ENCODE measurements at regions not wholly inside any gene's neighbourhood (a gene's known extent, or its start where the extent isn't known, plus 50 kb on each side); places are given as distances from the start of the nearest gene placed in this dataset.
"Not testable (repeated sequence)": the region's sequence is repeated elsewhere in the genome, so short reads cannot be mapped to it uniquely, and the experiment has no call there.

DNA sequence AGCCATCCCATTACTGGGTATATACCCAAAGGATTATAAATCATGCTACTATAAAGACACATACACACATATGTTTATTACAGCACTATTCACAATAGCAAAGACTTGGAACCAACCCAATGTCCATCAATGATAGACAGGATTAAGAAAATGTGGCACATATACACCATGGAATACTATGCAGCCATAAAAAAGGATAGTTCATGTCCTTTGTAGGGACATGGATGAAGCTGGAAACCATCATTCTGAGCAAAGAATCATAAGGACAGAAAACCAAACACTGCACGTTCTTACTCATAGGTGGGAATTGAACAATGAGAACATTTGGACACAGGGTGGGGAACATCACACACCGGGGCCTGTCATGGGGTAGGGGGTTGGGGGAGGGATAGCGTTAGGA is 60.3 kb upstream of the NMU start:
- in situ Hi-C loops (cut with MboI; ENCODE audit: low pct_unique_long_range_greater_than_20kb, low sequenced_read_pairs); DNase-seq: not testable (repeated sequence)

DNA sequence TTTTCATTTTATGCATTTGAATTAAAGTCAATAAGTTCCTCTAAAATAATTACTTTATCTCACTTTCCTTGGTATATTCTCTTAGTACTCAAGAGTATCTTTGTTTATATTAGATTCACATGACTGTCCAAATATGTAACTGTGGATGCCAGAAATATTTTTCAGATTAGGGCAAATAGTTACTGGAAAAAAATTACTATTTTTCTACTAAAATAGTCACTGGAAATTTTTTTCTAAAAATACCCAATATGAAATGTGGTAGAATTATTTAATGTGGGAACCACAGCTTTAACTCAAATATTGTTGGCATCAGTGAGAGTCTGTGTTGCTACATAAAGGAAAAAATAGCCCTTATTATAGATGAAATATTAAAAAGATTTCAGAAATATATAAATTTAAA is 70.4 kb upstream of the NMU start:
- in situ Hi-C loops (cut with MboI; ENCODE audit: low pct_unique_long_range_greater_than_20kb, low sequenced_read_pairs): no loop called here
- DNase-seq: no peak

DNA sequence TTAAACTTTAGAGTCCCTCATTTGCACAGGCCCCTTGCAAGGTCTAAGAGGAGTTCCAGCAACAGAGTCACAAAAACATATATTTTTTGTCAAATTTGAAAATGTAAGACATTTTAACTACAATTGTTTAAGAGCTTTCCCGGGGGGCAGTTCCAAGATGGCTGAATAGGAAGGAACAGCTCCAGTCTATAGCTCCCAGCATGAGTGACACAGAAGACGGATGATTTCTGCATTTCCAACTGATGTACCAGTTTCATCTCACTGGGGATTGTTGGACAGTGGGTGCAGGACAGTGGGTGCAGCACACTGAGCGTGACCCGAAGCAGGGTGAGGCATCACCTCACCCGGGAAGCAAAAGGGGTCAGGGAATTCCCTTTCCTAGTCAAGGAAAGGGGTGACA is 71.4 kb upstream of the NMU start:
- DNase-seq: no peak
- in situ Hi-C loops (cut with MboI; ENCODE audit: low pct_unique_long_range_greater_than_20kb, low sequenced_read_pairs): no loop called here

DNA sequence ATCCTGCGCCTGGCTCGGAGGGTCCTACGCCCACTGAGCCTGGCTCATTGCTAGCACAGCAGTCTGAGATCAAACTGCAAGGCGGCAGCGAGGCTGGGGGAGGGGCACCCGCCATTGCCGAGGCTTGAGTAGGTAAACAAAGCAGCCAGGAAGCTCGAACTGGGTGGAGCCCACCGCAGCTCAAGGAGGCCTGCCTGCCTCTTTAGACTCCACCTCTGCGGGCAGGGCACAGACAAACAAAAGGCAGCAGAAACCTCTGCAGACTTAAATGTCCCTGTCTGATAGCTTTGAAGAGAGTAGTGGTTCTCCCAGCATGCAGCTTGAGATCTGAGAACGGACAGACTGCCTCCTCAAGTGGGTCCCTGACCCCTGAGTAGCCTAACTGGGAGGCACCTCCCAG is 71.9 kb upstream of the NMU start:
- in situ Hi-C loops (cut with MboI; ENCODE audit: low pct_unique_long_range_greater_than_20kb, low sequenced_read_pairs): not testable (repeated sequence)

DNA sequence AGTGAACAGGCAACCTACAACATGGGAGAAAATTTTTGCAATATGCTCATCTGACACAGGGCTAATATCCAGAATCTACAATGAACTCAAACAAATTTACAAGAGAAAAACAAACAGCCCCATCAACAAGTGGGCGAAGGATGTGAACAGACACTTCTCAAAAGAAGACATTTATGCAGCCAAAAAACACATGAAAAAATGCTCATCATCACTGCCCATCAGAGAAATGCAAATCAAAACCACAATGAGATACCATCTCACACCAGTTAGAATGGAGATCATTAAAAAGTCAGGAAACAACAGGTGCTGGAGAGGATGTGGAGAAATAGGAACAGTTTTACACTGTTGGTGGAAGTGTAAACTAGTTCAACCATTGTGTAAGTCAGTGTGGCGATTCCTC is 76.7 kb upstream of the NMU start:
- in situ Hi-C loops (cut with MboI; ENCODE audit: low pct_unique_long_range_greater_than_20kb, low sequenced_read_pairs); DNase-seq: not testable (repeated sequence)

More for the DNA sequence above, 71.9 kb upstream of the NMU start:
- not testable (repeated sequence) for DNase-seq

DNA sequence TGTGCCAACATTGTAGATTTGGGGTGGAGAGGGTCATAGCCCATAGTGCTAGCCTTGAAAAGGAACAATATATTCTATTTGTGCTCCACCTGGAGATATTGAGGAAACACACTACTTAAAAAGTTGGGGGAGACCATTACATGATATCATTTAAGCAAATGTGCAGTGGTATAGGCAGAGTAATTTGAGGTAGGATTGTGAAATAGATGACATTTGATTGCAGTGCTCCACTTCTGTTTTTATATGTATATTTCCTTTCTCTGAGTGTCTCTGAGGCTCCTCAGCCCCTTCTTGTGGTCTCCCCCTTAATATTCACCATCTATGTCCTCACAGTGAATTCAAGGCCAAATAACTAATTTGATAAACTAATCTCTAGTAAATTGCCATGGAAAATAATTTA is 85.6 kb upstream of the NMU start:
- in situ Hi-C loops (cut with MboI; ENCODE audit: low pct_unique_long_range_greater_than_20kb, low sequenced_read_pairs): no loop called here
- no peak for DNase-seq

DNA sequence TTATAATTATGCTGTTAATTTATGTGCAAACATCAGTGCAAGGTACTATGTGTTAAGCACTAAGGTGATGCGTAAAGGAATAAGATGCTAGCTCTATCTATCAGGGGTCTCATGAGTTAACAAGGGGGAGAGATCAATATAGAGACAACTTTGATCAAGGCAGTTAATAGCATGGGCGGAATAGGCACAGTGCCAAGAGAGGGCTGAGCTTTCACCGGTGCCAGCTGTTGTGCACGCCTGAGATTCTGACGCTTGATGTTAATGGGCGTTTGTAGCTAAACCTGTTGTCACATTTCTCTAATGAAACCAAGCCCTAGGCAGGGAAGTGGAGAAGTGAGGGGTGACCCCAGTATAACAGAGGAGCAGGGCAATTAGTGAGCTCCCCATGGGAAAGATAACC is 86.0 kb upstream of the NMU start:
- no peak for DNase-seq
- in situ Hi-C loops (cut with MboI; ENCODE audit: low pct_unique_long_range_greater_than_20kb, low sequenced_read_pairs): no loop called here

DNA sequence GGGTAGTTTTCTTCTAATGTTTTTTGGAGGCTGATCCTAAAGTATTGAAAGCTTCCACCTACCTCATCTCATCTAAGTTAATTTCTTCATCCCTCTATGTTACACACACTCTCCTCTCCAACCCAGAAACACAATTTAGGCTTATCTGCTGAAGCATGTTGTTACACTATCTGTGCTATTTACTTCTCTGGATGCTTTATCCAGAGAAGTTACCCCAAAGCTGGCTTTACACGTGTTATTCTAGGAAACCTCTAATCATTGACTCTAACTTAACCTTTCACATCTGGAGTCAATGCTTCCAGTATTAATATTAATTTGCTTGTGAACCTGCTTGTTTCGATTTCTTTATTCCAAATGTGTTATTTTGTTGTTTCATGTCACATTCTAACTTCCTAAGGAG is 87.3 kb upstream of the NMU start:
- DNase-seq: no peak
- in situ Hi-C loops (cut with MboI; ENCODE audit: low pct_unique_long_range_greater_than_20kb, low sequenced_read_pairs): no loop called here

DNA sequence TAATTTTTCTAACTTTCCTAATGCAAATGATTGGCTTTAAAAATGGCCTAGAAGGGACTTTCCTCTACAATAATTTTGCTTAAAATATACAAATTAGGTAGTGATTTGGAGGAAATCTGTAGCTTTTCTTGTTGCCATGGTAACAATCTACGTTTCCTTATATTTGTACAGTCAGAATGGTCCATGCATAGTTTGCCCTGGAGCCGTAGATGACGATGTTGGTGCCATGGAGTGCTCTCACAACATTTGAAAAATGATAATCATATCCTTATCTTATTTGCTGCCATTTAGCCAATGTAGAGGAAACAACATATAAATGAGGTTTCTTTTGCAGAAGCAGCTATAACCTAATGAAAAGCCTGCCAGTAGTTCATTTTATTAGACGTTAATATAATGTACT is 89.0 kb upstream of the NMU start:
- in situ Hi-C loops (cut with MboI; ENCODE audit: low pct_unique_long_range_greater_than_20kb, low sequenced_read_pairs): no loop called here
- no peak for DNase-seq

DNA sequence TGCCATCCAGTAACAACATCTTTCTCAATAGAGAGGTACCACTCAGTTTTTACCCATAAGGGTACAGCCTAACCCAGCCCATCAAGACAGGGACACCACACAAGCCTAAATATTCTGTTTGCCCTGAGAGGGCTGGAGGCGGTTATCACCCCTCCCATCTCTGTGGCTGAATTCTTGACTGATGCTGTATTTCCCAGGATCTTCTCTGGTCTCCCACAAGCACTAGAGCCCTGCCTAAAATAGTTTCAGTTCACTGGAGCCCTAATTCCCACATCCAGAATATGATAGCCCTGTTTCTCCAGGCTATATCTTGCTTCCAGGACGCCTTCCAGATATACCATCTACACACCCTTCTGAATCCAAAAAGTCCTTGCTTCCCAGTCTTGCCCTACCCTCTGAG is 91.6 kb upstream of the NMU start:
- in situ Hi-C loops (cut with MboI; ENCODE audit: low pct_unique_long_range_greater_than_20kb, low sequenced_read_pairs): no loop called here
- no peak for DNase-seq

DNA sequence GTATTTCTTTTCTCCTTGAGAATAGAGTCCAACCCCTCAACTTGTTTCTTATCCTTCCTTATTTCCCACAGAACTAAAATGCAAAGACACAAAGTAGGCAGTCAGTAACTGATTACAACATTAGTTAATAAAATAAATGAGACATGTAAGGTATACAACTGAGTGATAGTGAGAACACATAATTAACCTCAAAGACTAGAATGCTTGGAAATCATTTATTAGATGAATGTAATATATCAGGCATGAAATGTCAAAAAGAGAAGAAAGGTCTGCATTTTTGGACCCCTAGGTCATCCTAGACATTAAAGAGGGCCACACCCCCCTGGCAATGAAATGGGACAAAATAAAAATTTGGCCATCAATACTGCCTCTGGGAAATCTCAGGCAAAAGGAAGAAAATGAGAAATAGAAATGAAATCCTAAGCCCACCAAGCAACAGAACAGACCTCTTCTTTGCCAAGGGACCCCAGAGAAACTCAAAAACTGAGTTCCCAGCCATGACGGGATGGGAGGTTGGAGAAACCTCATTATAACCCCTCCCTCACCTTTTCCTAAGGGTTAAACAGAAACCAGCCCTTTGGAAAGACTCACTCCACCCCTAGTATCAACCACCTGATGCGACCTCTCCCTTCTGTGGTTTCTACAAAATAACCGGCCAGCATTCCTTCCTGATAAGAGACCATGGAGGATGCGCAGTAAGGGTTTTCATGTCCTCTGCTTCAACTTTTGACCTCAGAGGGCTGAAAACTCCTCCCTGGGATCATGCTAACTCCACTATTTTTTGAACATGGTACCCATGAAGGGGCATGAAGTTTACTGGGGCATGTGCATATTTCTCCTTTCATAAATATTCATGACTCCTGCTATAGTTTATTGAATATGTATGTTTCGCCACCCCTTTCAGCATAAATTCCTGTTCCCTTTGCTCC is 90.0 kb upstream of the EXOC1L start:
- in situ Hi-C loops (cut with MboI; ENCODE audit: low pct_unique_long_range_greater_than_20kb, low sequenced_read_pairs): no loop called here
- DNase-seq: no peak

DNA sequence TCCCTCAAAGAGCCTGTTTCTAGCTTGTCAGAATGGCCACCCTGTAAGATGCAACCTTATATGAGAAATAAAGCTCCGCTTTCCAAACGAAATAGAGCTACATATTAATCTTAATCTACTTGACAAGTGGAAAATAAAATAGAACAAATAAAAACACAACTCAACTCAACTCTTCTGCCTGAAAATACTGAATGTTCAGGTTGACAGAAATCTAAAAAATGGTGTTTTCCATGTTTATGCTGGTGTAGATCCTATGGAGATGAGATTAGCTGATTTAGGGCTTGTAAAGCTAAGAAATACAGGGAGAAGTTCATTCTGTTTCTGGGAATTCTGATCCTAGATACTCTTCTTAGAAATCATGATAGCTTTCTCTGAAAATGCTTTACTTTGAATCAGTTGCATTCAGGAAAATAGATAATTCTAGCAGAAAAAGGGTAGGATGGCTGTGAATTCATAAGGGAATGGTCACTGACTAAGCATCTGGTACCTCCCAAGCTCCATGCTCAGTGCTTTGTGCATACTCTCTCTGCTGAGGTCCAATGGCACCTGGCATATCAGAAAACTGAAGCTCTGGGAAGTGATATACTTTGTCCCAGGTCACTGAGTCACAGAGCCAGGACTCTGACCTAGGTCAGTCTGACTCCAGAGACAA is 89.2 kb upstream of the EXOC1L start:
- in situ Hi-C loops (cut with MboI; ENCODE audit: low pct_unique_long_range_greater_than_20kb, low sequenced_read_pairs): no loop called here
- no peak for DNase-seq

DNA sequence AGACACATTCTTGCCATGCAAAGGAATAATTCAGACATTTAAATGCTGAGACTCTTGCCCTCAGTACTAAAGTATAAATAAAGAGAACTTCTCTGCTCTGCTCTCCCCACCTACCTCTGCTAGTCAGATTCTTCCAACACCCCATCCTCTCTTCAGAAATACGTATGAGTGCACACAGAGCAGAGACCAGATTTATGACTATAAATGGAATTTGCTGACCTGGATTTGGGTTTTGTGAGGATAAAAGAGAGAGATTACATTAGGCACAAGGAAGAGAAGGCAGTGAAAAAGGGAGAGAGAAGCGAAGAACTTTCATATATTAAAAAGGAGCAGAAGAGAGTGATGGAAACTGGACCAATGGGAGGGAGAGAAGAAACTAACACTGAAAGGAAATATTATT is 87.6 kb upstream of the EXOC1L start:
- DNase-seq: no peak
- in situ Hi-C loops (cut with MboI; ENCODE audit: low pct_unique_long_range_greater_than_20kb, low sequenced_read_pairs): no loop called here

DNA sequence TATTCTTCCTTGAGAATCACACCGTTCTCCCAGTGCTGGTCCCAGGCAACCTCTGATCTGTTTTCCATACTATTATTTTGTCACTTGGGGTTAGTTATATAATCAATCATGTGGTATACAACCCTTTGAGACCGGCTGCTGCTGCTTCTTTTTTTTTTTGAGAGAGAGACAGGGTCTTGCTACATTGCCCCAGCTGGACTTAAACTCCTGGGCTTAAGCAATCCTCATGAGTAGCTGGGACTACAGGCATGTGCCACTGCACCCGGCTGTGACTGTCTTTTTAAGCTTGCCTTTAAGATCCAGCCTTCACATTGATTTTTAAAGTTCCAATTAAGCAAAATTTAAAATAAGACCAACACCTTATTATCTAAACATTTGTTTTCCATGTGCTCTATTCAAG is 86.7 kb upstream of the EXOC1L start:
- DNase-seq: no peak
- in situ Hi-C loops (cut with MboI; ENCODE audit: low pct_unique_long_range_greater_than_20kb, low sequenced_read_pairs): no loop called here

DNA sequence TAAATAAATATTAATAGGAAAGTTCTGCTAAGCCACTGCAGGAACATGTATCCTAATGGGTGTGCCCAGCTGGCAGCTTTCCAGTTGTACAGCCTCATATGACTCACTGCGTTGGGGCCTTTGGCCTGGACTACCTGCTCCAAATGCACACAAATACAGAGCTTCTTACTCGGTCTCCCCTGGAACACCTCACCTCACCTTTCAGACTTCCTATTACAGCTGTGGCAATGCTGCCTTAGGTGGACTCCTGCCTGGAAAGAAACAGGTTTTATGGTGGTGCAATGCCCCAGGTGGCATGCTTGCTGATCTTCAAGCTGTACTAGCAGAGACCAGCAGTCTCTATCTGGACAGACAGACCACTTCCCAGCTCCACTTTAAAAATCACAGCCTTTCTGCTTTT is 85.7 kb upstream of the EXOC1L start:
- in situ Hi-C loops (cut with MboI; ENCODE audit: low pct_unique_long_range_greater_than_20kb, low sequenced_read_pairs): no loop called here
- no peak for DNase-seq

DNA sequence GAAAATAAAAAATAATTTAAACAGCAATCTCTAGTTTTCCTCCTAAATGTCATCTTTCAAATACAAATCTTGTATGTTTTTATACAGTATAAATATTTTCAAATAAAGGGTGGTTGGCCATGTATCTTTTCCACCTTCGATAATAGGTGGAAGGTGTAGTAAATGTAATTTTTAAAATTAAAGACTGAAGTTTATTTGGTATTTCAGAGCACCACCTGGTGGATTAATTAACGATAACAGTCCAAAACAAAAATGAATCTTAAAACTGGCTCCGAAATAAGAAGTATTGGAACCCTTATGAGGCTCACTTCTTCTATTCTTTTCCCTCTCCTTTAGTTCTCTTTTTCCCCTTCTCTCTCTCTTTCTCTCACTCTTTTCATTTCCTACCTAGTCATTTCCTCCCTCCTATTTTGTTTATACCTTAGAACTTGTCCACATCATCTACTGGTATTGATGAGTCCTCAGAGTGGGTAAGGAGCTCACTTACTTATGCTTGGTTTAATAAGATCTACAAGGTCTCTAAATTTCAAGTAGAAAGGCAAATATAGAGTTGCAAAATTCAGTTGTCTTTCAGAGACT is 82.9 kb upstream of the EXOC1L start:
- DNase-seq: peak; percentile 30
- in situ Hi-C loops (cut with MboI; ENCODE audit: low pct_unique_long_range_greater_than_20kb, low sequenced_read_pairs): no loop called here

DNA sequence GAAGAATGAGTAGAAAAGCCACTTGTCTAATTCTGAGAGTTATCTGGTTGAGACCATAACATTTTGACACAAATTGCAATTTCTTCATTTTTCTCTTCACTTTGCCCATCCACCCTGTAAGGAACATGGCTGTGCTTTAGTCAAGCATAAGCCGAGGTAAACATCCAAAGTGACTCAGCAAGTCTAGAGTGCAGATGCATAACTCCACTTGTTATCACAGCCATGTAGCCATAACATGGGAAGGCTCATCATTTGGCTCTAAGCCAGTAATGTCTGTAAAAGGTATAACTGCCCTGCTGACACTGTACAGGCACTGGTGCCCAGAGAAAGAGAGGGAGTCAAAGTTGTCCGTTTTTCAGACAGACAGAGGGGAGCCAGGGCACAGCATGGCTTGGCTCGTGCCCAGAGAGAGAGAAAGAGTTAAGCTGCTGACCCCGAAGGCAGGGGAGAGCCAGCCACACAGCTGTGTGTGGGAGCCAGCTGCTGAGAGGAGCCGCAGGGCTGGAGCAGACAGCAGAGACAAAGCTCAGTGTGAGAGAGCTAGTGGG is 76.9 kb upstream of the EXOC1L start:
- in situ Hi-C loops (cut with MboI; ENCODE audit: low pct_unique_long_range_greater_than_20kb, low sequenced_read_pairs): no loop called here
- no peak for DNase-seq

DNA sequence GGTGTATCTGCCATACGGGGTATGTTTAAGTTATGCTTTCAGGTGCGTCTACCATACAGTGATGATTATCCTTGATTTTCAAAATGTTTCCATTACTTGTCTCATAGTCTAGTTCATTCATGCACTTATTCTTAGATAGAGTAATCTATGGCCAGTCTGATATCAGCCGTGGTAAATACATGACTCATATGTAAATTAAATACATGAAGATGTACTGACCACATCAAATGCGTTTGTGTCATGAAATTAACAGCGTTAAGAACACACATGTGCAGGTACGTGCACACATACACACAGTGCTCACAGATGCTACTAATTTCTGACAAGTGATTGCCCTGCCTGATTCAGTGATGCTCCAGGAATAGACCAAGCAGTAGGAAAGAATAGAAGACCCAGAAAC is 75.2 kb upstream of the EXOC1L start:
- DNase-seq: no peak
- in situ Hi-C loops (cut with MboI; ENCODE audit: low pct_unique_long_range_greater_than_20kb, low sequenced_read_pairs): no loop called here

DNA sequence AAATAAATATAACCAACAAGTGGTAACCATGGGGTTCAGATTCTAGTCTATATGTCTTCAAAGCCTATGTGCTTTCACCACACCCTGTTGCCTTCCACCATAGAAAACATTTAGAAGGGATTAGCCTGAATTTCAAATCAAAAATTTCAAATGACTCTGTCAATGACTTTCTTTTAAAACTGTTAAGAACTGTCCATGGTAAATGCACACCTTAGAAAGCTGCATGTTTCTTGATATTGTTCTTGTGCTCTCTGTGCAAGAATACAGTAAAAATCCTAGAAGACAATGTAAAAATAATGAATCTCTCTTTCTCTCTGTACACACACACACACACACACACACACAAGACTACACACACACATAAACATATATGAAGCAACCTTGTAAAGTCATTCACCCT is 74.6 kb upstream of the EXOC1L start:
- DNase-seq: no peak
- in situ Hi-C loops (cut with MboI; ENCODE audit: low pct_unique_long_range_greater_than_20kb, low sequenced_read_pairs): no loop called here

DNA sequence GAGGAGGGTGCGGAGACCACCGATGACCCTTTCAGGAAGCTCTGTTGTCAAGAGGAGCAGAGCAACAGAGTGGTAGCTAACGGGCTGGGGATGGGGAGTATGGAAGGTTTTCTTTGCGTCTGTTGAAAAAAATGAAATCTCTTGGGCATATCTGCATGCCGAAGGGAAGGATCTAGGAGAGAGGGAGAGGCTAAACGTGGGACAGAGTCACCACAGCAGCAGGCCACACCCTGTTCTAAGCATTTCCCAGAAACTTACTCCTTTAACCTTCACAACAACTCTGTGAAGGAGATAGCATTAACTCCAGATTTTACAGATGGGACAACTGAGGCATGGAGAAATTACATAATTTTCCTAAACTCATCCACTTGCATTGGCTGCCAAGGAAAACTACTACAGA is 71.8 kb upstream of the EXOC1L start:
- in situ Hi-C loops (cut with MboI; ENCODE audit: low pct_unique_long_range_greater_than_20kb, low sequenced_read_pairs): no loop called here
- no peak for DNase-seq
